ENCODE measurements at regions not wholly inside any gene's neighbourhood (a gene's known extent, or its start where the extent isn't known, plus 50 kb on each side); places are given as distances from the start of the nearest gene placed in this dataset.

DNA sequence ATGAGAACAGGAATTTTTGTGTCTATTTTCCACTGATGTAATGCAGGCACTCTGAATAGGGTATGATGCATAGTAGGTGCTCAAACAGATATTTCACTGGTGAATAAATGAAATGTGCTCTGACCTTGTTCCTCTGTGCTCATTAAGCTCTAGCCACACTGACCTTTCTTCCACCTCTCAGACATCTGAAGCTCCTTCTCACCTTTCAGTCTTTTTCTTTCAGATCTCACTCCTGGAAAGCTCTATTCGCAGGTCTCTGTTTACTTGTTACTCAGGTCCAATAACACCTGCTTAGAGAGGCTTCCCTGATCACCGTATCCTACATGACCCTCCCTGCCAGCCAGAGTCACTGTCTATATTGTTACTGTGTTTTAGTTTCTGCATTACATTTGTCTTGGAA lies 59.2 kb upstream of the IVNS1ABP start:
- in situ Hi-C loops (cut with MboI; ENCODE audit: low sequenced_read_pairs): no loop called here
- Histone ChIP-seq H3K14ac (replicated peaks; ENCODE audit: low read depth, low read length) (0 out of 2 replicates have a peak overlapping the region, but pooled peaks have one; percentile 15), H3K9ac (ENCODE audit: low read depth, low read length) (no peak overlapping the region), H2AK9ac (replicated peaks; ENCODE audit: low read depth, low read length, poor library complexity) (no peak overlapping the region), H3K56ac (ENCODE audit: extremely low read depth, insufficient read depth, low read length) (no peak overlapping the region), H3K4me2 (ENCODE audit: low read depth, low read length) (no peak overlapping the region), H3K36me3 (ENCODE audit: control insufficient read depth, insufficient read depth, low read length) (no peaks in the 10 kb centered on the region), H2AFZ (replicated peaks; ENCODE audit: low read length, poor library complexity) (no peak overlapping the region), H2BK5ac (ENCODE audit: low read depth, low read length, poor library complexity, severe bottlenecking) (no peak overlapping the region), H3K27me3 (ENCODE audit: control insufficient read depth, insufficient read depth, low read length) (no peaks in the 10 kb centered on the region), H2AK5ac (ENCODE audit: low read depth, low read length) (peak overlapping the region; percentile 58), H3K23ac (ENCODE audit: low read depth, low read length) (no peak overlapping the region), H3K18ac (ENCODE audit: low read depth, low read length) (no peak overlapping the region; the same call in 1 of the 2 replicates), H2BK15ac (ENCODE audit: low read depth, low read length) (peak overlapping the region; percentile 38; the same call in 2 of the 3 replicates), H3K4me3 (ENCODE audit: insufficient read depth, low read depth, low read length) (no peak overlapping the region), H4K5ac (ENCODE audit: low read depth, low read length) (no peak overlapping the region), H4K8ac (ENCODE audit: low read depth in 2 of 2, low read length in 2 of 2) (no peak overlapping the region; a peak in 1 of 4 replicates), H2BK120ac (ENCODE audit: low read depth, low read length) (peak overlapping the region; percentile 34; the same call in 1 of the 2 replicates), H3K4me1 (ENCODE audit: control insufficient read depth, insufficient read depth, low read length) (peaks cover 8% of the 10 kb centered on the region; the same call in 1 of the 2 replicates), H3K27ac (ENCODE audit: insufficient read depth, low read length) (no peak overlapping the region), H4K20me1 (ENCODE audit: insufficient read depth, low read length) (no peaks in the 10 kb centered on the region), H2BK20ac (ENCODE audit: low read depth, low read length) (peak overlapping the region; percentile 39; the same call in 1 of the 2 replicates), H3K79me1 (ENCODE audit: low read depth in 1 of 2, low read length in 2 of 2) (no peaks in the 10 kb centered on the region), H4K91ac (ENCODE audit: insufficient read depth, low read depth, low read length) (no peak overlapping the region), H3K9me1 (ENCODE audit: insufficient read depth, low read length) (peaks cover 11% of the 10 kb centered on the region), H3K4ac (ENCODE audit: low read depth, low read length) (peak overlapping the region; percentile 12; the same call in 1 of the 2 replicates), H3K9me3 (ENCODE audit: control insufficient read depth, insufficient read depth, low read length) (no peaks in the 10 kb centered on the region)
- ATAC-seq (ENCODE audit: low read depth) (no peak), DNase-seq (no peak)
- BruUV-seq (replicated peaks): no TSS peak
- ChIA-PET CTCF (no interaction called here), POLR2A (ENCODE audit: unreplicated experiment) (no interaction called here)
- dilution Hi-C loops (cut with HindIII; ENCODE audit: low sequenced_read_pairs, unreplicated experiment): no loop called here
- TF ChIP-seq RAD21 (IDR thresholded peaks at IDR 0.05; ENCODE audit: low read length) (no peak), CEBPB (IDR thresholded peaks at IDR 0.05; ENCODE audit: low read depth, low read length) (no peak), RCOR1 (IDR thresholded peaks at IDR 0.05; ENCODE audit: insufficient replicate concordance, low read length) (no peak), RFX5 (IDR thresholded peaks at IDR 0.05; ENCODE audit: low read depth, low read length) (no peak), NFE2L2 (IDR thresholded peaks at IDR 0.05; ENCODE audit: low read depth, low read length) (no peak), SMC3 (IDR thresholded peaks at IDR 0.05; ENCODE audit: low read depth, low read length) (no peak), MXI1 (IDR thresholded peaks at IDR 0.05; ENCODE audit: borderline replicate concordance, low read depth, low read length) (no peak), CHD1 (IDR thresholded peaks at IDR 0.05; ENCODE audit: low read depth, low read length) (no peak)
- TF ChIP-seq, protein P1, sequence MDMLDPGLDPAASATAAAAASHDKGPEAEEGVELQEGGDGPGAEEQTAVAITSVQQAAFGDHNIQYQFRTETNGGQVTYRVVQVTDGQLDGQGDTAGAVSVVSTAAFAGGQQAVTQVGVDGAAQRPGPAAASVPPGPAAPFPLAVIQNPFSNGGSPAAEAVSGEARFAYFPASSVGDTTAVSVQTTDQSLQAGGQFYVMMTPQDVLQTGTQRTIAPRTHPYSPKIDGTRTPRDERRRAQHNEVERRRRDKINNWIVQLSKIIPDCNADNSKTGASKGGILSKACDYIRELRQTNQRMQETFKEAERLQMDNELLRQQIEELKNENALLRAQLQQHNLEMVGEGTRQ (IDR thresholded peaks at IDR 0.05; ENCODE audit: low read depth, low read length): no peak
- TF ChIP-seq, protein P2, sequence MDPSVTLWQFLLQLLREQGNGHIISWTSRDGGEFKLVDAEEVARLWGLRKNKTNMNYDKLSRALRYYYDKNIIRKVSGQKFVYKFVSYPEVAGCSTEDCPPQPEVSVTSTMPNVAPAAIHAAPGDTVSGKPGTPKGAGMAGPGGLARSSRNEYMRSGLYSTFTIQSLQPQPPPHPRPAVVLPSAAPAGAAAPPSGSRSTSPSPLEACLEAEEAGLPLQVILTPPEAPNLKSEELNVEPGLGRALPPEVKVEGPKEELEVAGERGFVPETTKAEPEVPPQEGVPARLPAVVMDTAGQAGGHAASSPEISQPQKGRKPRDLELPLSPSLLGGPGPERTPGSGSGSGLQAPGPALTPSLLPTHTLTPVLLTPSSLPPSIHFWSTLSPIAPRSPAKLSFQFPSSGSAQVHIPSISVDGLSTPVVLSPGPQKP (IDR thresholded peaks at IDR 0.05; ENCODE audit: borderline replicate concordance, low read depth, low read length): no peak
- TF ChIP-seq, protein P3, sequence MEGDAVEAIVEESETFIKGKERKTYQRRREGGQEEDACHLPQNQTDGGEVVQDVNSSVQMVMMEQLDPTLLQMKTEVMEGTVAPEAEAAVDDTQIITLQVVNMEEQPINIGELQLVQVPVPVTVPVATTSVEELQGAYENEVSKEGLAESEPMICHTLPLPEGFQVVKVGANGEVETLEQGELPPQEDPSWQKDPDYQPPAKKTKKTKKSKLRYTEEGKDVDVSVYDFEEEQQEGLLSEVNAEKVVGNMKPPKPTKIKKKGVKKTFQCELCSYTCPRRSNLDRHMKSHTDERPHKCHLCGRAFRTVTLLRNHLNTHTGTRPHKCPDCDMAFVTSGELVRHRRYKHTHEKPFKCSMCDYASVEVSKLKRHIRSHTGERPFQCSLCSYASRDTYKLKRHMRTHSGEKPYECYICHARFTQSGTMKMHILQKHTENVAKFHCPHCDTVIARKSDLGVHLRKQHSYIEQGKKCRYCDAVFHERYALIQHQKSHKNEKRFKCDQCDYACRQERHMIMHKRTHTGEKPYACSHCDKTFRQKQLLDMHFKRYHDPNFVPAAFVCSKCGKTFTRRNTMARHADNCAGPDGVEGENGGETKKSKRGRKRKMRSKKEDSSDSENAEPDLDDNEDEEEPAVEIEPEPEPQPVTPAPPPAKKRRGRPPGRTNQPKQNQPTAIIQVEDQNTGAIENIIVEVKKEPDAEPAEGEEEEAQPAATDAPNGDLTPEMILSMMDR (conservative IDR thresholded peaks at IDR 0.05; ENCODE audit: low read depth, low read length): no peak
- no CpG with 5 or more reads among the region's 2 CpGs for WGBS, 2 experiments (ENCODE audit: extremely low coverage in 2 of 2, insufficient read length in 1 of 2)
- intact Hi-C loops (cut with micrococcal nuclease): no loop called here

All from IMR-90 (cell line).